ENCODE measurements at regions not wholly inside any gene's neighbourhood (a gene's known extent, or its start where the extent isn't known, plus 50 kb on each side); places are given as distances from the start of the nearest gene placed in this dataset.

DNA sequence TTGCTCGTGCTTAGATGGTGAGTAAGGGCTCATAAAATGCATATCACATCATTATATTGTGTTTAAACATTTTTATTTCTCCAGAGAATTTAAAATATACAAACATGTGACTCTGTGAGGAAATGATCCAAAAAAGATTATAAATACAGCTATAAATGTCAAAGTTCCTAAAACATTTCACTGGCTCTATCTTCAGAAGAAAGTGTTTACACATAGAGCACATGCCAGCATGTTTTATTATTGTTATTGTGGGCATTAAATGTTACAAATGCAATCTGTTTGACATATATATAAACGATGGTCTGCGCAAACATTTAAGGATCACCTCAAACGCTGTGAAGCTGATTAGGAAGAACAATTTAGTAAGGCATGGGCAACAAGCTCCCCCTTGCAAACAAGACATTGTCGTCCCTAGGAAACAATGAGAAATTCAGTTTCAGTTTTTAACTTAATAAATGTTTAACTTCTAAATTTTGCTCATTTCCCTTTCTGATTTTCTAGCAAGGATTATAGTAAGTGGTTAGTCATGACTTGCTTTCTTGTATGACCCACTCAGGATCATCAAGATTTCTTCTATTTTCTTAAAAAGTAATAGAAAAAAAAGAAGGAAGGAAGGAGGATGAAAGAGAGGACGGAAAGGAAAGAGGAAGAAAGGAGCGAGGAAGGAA is 207.5 kb downstream of the SATB1 start:
- TF ChIP-seq CTCF (IDR thresholded peaks at IDR 0.05) (no peak), POLR2A (IDR thresholded peaks at IDR 0.05) (no peak), POLR2AphosphoS5 (IDR thresholded peaks at IDR 0.05) (no peak), EP300 (IDR thresholded peaks at IDR 0.05) (no peak)
- no peaks in the 10 kb centered on the region for H3K27me3 ChIP-seq
- no peak overlapping the region for H3K27ac ChIP-seq
- H3K4me1 ChIP-seq: no peaks in the 10 kb centered on the region
- WGBS: 64% methylated on average over 7 of the region's 7 CpGs
- H3K4me3 ChIP-seq: no peak overlapping the region
- no peaks in the 10 kb centered on the region for H3K9me3 ChIP-seq
- DNase-seq (ENCODE audit: low spot score in 2 of 2): no peak
- H3K36me3 ChIP-seq: no peaks in the 10 kb centered on the region

DNA sequence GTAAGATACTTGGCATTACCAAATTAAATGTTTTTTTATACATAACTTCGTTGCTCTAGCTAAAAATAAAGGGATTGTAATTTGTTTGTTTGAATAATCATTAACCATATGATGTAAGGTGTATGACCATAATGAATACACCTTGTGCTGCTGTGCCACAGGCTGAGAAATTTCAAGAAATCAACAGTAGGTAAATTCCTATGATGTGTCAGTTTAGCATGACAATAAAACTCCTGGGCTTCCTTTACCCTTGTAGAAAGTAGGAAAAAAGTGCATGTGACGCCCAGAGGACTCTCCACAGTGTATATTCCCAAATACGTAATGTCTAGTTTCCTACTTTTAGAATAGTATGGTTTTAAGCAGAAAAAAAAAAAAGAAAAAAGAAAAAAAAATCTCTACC is 208.1 kb downstream of the SATB1 start:
- H3K36me3 ChIP-seq: no peaks in the 10 kb centered on the region
- H3K9me3 ChIP-seq: no peaks in the 10 kb centered on the region
- H3K27ac ChIP-seq: no peak overlapping the region
- no peak for DNase-seq (ENCODE audit: low spot score in 2 of 2)
- 76% methylated on average over 3 of the region's 3 CpGs for WGBS
- no peak overlapping the region for H3K4me3 ChIP-seq
- H3K4me1 ChIP-seq: no peaks in the 10 kb centered on the region
- H3K27me3 ChIP-seq: no peaks in the 10 kb centered on the region
- TF ChIP-seq POLR2A (IDR thresholded peaks at IDR 0.05) (no peak), EP300 (IDR thresholded peaks at IDR 0.05) (no peak), POLR2AphosphoS5 (IDR thresholded peaks at IDR 0.05) (no peak), CTCF (IDR thresholded peaks at IDR 0.05) (no peak)

DNA sequence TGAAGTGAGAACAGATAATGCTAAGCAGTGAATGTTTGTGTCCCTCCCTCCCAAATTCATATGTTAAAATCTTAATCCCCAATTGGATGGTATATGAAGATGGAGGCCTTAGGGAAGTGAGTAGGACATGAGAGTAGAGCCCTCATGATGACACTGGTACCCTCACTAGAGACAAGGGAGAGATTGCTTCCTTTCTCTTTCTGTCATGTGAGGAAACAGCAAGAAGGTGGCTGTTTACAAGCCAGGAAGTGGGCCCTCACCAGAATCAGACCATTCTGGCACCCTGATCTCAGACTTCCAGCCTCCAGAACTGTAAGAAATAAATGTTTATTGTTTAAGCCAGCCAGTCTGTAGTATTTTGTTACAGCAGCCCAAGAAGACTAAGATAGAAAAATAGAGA is 209.5 kb downstream of the SATB1 start:
- no peak overlapping the region for H3K4me3 ChIP-seq
- TF ChIP-seq CTCF (IDR thresholded peaks at IDR 0.05) (no peak), POLR2A (IDR thresholded peaks at IDR 0.05) (no peak), POLR2AphosphoS5 (IDR thresholded peaks at IDR 0.05) (no peak), EP300 (IDR thresholded peaks at IDR 0.05) (no peak)
- DNase-seq (ENCODE audit: low spot score in 2 of 2): no peak
- no peaks in the 10 kb centered on the region for H3K36me3 ChIP-seq
- no peaks in the 10 kb centered on the region for H3K9me3 ChIP-seq
- H3K27ac ChIP-seq: no peak overlapping the region
- no peaks in the 10 kb centered on the region for H3K4me1 ChIP-seq
- no peaks in the 10 kb centered on the region for H3K27me3 ChIP-seq

- 68% methylated on average over 1 of the region's 1 CpG for WGBS
- Histone ChIP-seq H3K27me3 (no peaks in the 10 kb centered on the region), H3K27ac (no peak overlapping the region), H3K36me3 (no peaks in the 10 kb centered on the region), H3K4me3 (no peak overlapping the region), H3K9me3 (no peaks in the 10 kb centered on the region), H3K4me1 (no peaks in the 10 kb centered on the region)
- DNase-seq (ENCODE audit: low spot score in 2 of 2): no peak
- no peak for TF ChIP-seq CTCF (IDR thresholded peaks at IDR 0.05)
- TF ChIP-seq POLR2AphosphoS5 (IDR thresholded peaks at IDR 0.05): no peak
- no peak for TF ChIP-seq POLR2A (IDR thresholded peaks at IDR 0.05)
- no peak for TF ChIP-seq EP300 (IDR thresholded peaks at IDR 0.05)
These were observed 214.0 kb downstream of the SATB1 start for GRCh38 chr3:18211116-18211515.

GRCh38 chr3:18208856-18209255 is 216.3 kb downstream of the SATB1 start:
- WGBS: 94% methylated on average over 3 of the region's 3 CpGs
- H3K27ac ChIP-seq: no peak overlapping the region
- DNase-seq (ENCODE audit: low spot score in 2 of 2): no peak
- no peak overlapping the region for H3K4me3 ChIP-seq
- no peaks in the 10 kb centered on the region for H3K9me3 ChIP-seq
- no peaks in the 10 kb centered on the region for H3K36me3 ChIP-seq
- H3K4me1 ChIP-seq: no peaks in the 10 kb centered on the region
- no peaks in the 10 kb centered on the region for H3K27me3 ChIP-seq
- TF ChIP-seq POLR2A (IDR thresholded peaks at IDR 0.05) (no peak), CTCF (IDR thresholded peaks at IDR 0.05) (no peak), POLR2AphosphoS5 (IDR thresholded peaks at IDR 0.05) (no peak), EP300 (IDR thresholded peaks at IDR 0.05) (no peak)

All from suprapubic skin (tissue), 4 donors.